ENCODE measurements at regions not wholly inside any gene's neighbourhood (a gene's known extent, or its start where the extent isn't known, plus 50 kb on each side); places are given as distances from the start of the nearest gene placed in this dataset.
"Not testable (repeated sequence)": the region's sequence is repeated elsewhere in the genome, so short reads cannot be mapped to it uniquely, and the experiment has no call there.

DNA sequence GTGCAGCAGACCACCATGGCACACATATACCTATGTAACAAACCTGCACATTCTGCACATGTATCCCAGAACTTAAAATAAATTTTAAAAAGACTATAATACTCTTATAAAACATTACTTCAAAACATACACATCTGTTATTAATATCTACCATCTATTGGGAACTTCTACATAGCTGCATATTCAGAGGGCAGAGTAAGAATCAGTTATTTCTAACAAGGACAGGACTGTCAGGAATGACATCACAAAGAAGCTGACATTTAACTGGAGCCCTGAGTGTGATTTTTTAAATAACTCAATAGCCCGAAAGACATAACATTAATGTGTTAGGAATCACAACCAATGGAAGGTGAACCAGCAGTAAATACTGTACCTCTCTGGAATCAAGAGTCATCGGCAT is 276.7 kb upstream of the ECI2 start:
- Histone ChIP-seq H3K27ac (no peak overlapping the region), H3K9me3 (no peaks in the 10 kb centered on the region), H3K36me3 (no peaks in the 10 kb centered on the region), H3K27me3 (no peaks in the 10 kb centered on the region), H3K4me1 (no peaks in the 10 kb centered on the region), H3K4me3 (no peak overlapping the region)
- 41 to 44% methylated on average over 2 of the region's 2 CpGs for WGBS, 2 donors (ENCODE audit: low coverage in 1 of 2)
- TF ChIP-seq EP300 (IDR thresholded peaks at IDR 0.05), result no peak
- TF ChIP-seq, protein P1, sequence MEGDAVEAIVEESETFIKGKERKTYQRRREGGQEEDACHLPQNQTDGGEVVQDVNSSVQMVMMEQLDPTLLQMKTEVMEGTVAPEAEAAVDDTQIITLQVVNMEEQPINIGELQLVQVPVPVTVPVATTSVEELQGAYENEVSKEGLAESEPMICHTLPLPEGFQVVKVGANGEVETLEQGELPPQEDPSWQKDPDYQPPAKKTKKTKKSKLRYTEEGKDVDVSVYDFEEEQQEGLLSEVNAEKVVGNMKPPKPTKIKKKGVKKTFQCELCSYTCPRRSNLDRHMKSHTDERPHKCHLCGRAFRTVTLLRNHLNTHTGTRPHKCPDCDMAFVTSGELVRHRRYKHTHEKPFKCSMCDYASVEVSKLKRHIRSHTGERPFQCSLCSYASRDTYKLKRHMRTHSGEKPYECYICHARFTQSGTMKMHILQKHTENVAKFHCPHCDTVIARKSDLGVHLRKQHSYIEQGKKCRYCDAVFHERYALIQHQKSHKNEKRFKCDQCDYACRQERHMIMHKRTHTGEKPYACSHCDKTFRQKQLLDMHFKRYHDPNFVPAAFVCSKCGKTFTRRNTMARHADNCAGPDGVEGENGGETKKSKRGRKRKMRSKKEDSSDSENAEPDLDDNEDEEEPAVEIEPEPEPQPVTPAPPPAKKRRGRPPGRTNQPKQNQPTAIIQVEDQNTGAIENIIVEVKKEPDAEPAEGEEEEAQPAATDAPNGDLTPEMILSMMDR (IDR thresholded peaks at IDR 0.05), result no peak
- no peak for ATAC-seq

DNA sequence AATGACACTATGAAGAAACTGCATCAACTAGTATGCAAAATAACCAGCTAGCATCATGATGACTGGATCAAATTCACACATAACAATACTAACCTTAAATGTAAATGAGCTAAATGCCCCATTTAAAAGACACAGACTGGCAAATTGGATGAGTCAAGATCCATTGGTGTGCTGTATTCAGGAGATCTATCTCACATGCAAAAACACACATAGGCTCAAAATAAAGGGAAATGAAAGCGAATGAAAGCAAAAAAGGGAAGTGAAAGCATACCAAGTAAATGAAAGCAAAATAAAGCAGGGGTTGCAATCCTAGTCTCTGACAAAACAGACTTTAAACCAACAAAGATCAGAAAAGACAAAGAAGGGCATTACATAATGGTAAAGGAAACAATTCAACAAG is 272.3 kb upstream of the ECI2 start:
- not testable (repeated sequence) for H3K27ac ChIP-seq, H3K27me3 ChIP-seq, H3K36me3 ChIP-seq, H3K9me3 ChIP-seq, ATAC-seq, H3K4me3 ChIP-seq
- peaks cover 0 to 18% (median 7%) of the 10 kb centered on the region in 3 donors for H3K4me1 ChIP-seq
- WGBS, 2 donors (ENCODE audit: low coverage in 1 of 2), result 68 to 100% methylated on average over 1 of the region's 1 CpG

DNA sequence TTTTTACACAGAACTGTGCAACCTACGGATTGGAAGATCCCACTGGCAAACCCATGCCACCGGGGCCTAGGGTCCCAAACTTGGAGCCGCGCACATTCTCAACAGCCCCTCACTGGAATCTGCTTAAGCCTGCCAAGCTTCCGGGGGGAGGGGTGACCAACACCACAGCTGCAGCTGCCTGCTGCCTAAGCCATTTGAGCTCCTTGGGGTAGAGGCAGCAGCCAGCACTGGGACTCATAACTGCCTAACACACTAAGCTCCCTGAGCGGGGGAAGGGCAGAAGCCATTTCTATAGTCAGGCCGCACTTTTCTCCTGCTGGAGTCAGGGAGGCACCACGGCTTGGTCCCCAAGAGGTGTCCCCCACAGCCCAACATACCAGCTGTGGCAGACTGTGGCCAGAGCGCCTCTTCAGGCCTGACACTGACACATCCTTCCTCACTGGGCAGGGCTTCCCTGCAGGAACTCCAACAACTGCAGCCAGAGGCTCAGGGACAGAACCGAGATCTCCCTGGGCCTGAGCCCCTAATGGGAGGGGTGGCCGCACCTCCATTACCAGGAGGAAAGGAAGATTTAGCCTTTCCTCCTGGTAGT is 270.3 kb upstream of the ECI2 start:
- no peak overlapping the region for H3K27ac ChIP-seq
- TF ChIP-seq POLR2A (IDR thresholded peaks at IDR 0.05), result no peak
- TF ChIP-seq POLR2AphosphoS5 (IDR thresholded peaks at IDR 0.05), result no peak
- TF ChIP-seq, protein P1 (IDR thresholded peaks at IDR 0.05), result no peak
- TF ChIP-seq EP300 (IDR thresholded peaks at IDR 0.05), result no peak
- H3K9me3 ChIP-seq, result no peaks in the 10 kb centered on the region
- no CpG with 5 or more reads among the region's 11 CpGs for WGBS, 2 donors (ENCODE audit: low coverage in 1 of 2)
- no peaks in the 10 kb centered on the region for H3K27me3 ChIP-seq
- ATAC-seq, result no peak
- no peak overlapping the region for H3K4me3 ChIP-seq
- H3K4me1 ChIP-seq, result peaks cover 0 to 32% (median 16%) of the 10 kb centered on the region in 3 donors
- no peaks in the 10 kb centered on the region for H3K36me3 ChIP-seq

DNA sequence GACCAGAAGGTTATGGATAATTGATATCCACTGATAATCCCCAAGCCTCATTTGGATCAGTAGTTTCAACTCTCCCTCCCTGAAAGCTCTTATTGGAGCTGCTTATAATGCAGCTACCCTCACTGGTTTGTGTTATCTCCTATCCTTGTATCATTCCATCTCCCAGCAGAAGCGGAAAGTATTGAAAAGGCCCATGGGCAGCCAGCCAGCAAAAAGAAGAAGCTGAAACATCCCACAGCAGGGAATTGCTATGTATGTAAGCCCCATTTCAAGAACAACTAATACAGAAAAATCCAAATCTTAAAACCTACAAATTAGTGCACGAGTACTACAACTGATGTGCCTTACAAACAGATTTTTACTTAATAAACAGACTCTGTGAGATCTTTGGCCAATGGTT is 269.0 kb upstream of the ECI2 start:
- Histone ChIP-seq H3K9me3 (no peaks in the 10 kb centered on the region), H3K4me1 (peaks cover 0 to 32% (median 16%) of the 10 kb centered on the region in 3 donors), H3K27ac (no peak overlapping the region), H3K4me3 (no peak overlapping the region), H3K27me3 (no peaks in the 10 kb centered on the region), H3K36me3 (no peaks in the 10 kb centered on the region)
- ATAC-seq, result no peak
- WGBS, 2 donors (ENCODE audit: low coverage in 1 of 2), result 95% methylated on average over 2 of the region's 2 CpGs
- TF ChIP-seq, protein P1 (IDR thresholded peaks at IDR 0.05), result no peak
- TF ChIP-seq POLR2AphosphoS5 (IDR thresholded peaks at IDR 0.05), result no peak
- TF ChIP-seq EP300 (IDR thresholded peaks at IDR 0.05), result no peak
- TF ChIP-seq POLR2A (IDR thresholded peaks at IDR 0.05), result no peak

DNA sequence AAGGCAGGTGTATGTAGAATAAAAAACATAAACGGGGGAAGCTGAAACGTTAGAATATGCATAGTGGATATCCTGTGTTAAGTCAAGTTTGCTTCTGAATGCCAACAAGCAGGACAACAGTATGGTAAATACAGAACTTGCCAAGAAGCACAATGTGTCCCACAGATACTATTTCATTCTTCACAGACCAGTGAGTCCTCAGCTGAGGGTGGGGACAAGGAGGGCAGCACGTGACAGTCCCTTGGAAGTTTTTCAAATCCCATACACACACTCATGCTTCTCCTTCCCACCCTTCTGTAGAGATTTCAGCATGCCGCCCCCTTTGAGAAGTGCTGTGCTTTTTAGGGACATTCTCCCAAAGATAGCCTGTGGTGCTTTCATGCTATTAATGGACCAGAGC is 268.5 kb upstream of the ECI2 start:
- Histone ChIP-seq H3K27ac (peak overlapping the region in 2 of 4 donors; percentile 10 to 66), H3K9me3 (no peaks in the 10 kb centered on the region), H3K36me3 (no peaks in the 10 kb centered on the region), H3K4me1 (peaks cover 0 to 32% (median 16%) of the 10 kb centered on the region in 3 donors), H3K27me3 (no peaks in the 10 kb centered on the region), H3K4me3 (no peak overlapping the region)
- TF ChIP-seq POLR2AphosphoS5 (IDR thresholded peaks at IDR 0.05) (peak; percentile 40), EP300 (IDR thresholded peaks at IDR 0.05) (no peak)
- WGBS, 2 donors (ENCODE audit: low coverage in 1 of 2), result 70 to 83% methylated on average over 4 of the region's 4 CpGs
- ATAC-seq, result peak; percentile 50

DNA sequence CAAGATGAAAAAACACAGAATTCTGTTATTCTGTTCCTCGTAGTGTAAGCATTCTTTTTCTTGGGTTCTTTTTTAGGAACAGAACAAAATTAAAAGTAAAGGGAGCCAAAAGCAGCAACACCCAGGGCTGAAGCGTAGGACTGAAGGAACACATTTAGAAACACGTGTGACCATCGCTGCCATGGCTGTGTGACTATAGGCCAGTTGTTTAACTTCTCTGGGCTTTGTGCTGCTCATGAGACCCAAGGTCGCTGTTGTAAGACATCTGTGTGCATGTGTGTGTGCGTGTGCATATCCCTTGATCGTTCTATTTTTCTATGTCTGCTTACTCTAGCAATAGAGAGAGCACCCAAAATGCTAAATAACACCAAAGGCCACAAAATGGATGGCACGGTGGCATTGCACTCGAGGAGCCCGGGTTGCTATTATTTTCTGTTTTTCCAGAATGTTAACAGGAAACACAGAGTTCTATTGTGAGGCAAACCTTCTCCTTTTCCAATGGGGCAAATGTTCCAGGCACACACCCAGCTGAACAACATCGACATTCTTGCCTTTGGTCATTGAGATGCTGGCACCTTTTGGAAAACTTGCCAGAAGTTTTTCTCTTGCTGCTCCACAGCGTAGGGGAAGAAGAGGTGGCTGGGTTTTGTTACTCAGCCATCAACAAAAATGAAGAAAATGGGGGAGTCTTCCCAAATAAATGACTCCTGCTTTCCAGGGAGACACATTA is 267.8 kb upstream of the ECI2 start:
- no peak for ATAC-seq
- 68 to 95% methylated on average over 6 to 11 of the region's 12 CpGs for WGBS, 2 donors (ENCODE audit: low coverage in 1 of 2)
- H3K27me3 ChIP-seq, result no peaks in the 10 kb centered on the region
- peak overlapping the region in 3 of 4 donors; percentile 10 to 66 (median 29) for H3K27ac ChIP-seq
- H3K4me1 ChIP-seq, result peaks cover 0 to 32% (median 16%) of the 10 kb centered on the region in 3 donors
- TF ChIP-seq POLR2A (IDR thresholded peaks at IDR 0.05) (no peak), POLR2AphosphoS5 (IDR thresholded peaks at IDR 0.05) (no peak), EP300 (IDR thresholded peaks at IDR 0.05) (no peak)
- TF ChIP-seq, protein P1 (IDR thresholded peaks at IDR 0.05), result no peak
- H3K4me3 ChIP-seq, result no peak overlapping the region
- H3K9me3 ChIP-seq, result no peaks in the 10 kb centered on the region
- no peaks in the 10 kb centered on the region for H3K36me3 ChIP-seq

All from gastroesophageal sphincter (tissue), 4 donors.